Thyroid gland (tissue), 4 donors: ENCODE measurements at regions not wholly inside any gene's neighbourhood (a gene's known extent, or its start where the extent isn't known, plus 50 kb on each side); places are given as distances from the start of the nearest gene placed in this dataset.

ENCODE experiments used
- POLR2A ChIP-seq, 2 donors: fragments of 450-650 bp; IDR thresholded peaks; one replicate each; pipeline ENCODE4 v1.6.1; 2017; ENCODE audit warnings: antibody characterized with exemption in 2 of 2, mild to moderate bottlenecking in 2 of 2, moderate library complexity in 1 of 2
- TF ChIP-seq, protein P1 (sequence below), 6 experiments: fragments of 200-600 bp in 3 of 6; fragments of 450-650 bp in 3 of 6; sonication (generic) in 3 of 6; IDR thresholded peaks; one replicate each; pipeline ENCODE4 v1.5.1; 2016 to 2019; ENCODE audit warnings: antibody characterized with exemption in 6 of 6, mild to moderate bottlenecking in 2 of 6, inconsistent platforms in 1 of 6, moderate library complexity in 1 of 6

DNA sequence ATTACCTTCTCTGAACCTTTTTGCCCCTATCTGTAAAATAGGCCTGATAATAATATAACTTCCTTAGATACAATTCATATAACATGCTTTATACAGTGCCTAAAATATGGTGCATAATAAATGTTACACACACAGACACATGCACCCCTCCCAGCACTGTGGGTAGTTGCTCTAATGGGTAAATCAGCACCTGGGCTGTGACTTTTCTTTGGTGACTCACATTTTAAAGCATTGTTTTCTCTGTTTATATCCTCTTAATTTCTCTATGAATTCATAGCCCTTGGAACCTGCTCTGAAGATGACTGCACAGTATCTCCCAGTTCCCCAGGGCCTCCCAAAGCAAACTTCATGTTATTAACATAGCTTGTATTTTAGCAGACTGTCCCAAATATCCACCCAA lies 248.2 kb upstream of the TNP1 start:
- TF ChIP-seq, protein P1, sequence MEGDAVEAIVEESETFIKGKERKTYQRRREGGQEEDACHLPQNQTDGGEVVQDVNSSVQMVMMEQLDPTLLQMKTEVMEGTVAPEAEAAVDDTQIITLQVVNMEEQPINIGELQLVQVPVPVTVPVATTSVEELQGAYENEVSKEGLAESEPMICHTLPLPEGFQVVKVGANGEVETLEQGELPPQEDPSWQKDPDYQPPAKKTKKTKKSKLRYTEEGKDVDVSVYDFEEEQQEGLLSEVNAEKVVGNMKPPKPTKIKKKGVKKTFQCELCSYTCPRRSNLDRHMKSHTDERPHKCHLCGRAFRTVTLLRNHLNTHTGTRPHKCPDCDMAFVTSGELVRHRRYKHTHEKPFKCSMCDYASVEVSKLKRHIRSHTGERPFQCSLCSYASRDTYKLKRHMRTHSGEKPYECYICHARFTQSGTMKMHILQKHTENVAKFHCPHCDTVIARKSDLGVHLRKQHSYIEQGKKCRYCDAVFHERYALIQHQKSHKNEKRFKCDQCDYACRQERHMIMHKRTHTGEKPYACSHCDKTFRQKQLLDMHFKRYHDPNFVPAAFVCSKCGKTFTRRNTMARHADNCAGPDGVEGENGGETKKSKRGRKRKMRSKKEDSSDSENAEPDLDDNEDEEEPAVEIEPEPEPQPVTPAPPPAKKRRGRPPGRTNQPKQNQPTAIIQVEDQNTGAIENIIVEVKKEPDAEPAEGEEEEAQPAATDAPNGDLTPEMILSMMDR (IDR thresholded peaks at IDR 0.05), result no peak
- no peak for TF ChIP-seq POLR2A (IDR thresholded peaks at IDR 0.05)
